Ishikawa (cell line): ENCODE measurements at regions not wholly inside any gene's neighbourhood (a gene's known extent, or its start where the extent isn't known, plus 50 kb on each side); places are given as distances from the start of the nearest gene placed in this dataset.

Experiments
- CEBPB ChIP-seq: IDR thresholded peaks from 2 replicates; pipeline ENCODE4 v1.6.1; 2012
- CREB1 ChIP-seq: IDR thresholded peaks from 2 replicates; pipeline ENCODE4 v1.6.1; 2012; ENCODE audit warnings: low read depth
- EGR1 ChIP-seq: IDR thresholded peaks from 2 replicates; pipeline ENCODE4 v1.6.1; 2012
- EP300 ChIP-seq: IDR thresholded peaks from 2 replicates; pipeline ENCODE4 v1.6.1; 2012; ENCODE audit warnings: borderline replicate concordance
- FOXM1 ChIP-seq: IDR thresholded peaks from 2 replicates; pipeline ENCODE4 v1.6.1; 2012; ENCODE audit warnings: low read depth, borderline replicate concordance
- MAX ChIP-seq: IDR thresholded peaks from 2 replicates; pipeline ENCODE4 v1.6.1; 2012
- NFIC ChIP-seq: IDR thresholded peaks from 2 replicates; pipeline ENCODE4 v1.6.1; 2012
- RAD21 ChIP-seq: IDR thresholded peaks from 2 replicates; pipeline ENCODE4 v1.6.1; 2012; ENCODE audit warnings: low read depth
- TAF1 ChIP-seq: IDR thresholded peaks from 2 replicates; pipeline ENCODE4 v1.6.1; 2012; ENCODE audit warnings: low read depth, mild to moderate bottlenecking
- TCF12 ChIP-seq: IDR thresholded peaks from 2 replicates; pipeline ENCODE4 v1.6.1; 2012; ENCODE audit warnings: low read depth
- TEAD4 ChIP-seq: IDR thresholded peaks from 2 replicates; pipeline ENCODE4 v1.6.1; 2012
- USF1 ChIP-seq: IDR thresholded peaks from 2 replicates; pipeline ENCODE4 v1.6.1; 2012
- YY1 ChIP-seq: IDR thresholded peaks from 2 replicates; pipeline ENCODE4 v1.6.1; 2012; ENCODE audit warnings: low read depth
- ZBTB7A ChIP-seq: IDR thresholded peaks from 2 replicates; pipeline ENCODE4 v1.6.1; 2012; ENCODE audit warnings: low read depth
- TF ChIP-seq, protein P1 (sequence below): IDR thresholded peaks from 2 replicates; pipeline ENCODE4 v1.6.1; 2012; ENCODE audit warnings: low read depth, mild to moderate bottlenecking

DNA sequence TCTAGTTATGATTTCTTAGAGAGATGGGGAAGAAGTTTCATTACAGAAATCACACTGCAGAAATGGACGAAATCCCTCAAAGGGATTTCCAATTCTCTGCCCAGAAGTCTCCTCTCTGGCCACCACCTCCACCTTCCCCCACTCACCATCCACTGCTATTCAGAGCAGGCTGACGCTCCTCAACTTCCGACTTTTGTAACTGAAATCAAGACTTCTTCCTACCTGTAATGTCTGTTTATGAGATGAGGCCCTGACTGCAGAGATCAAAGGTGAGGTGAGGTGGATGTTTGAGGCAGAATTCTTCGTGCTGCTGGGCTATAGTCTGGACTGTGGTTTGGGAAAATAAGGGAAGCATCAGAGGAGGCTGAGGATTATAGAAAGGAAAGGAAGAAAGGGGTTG is 385.2 kb upstream of the ARID1B start:
- TF ChIP-seq TEAD4 (no peak), RAD21 (no peak), CREB1 (no peak), EGR1 (no peak)

- TF ChIP-seq, protein P1, sequence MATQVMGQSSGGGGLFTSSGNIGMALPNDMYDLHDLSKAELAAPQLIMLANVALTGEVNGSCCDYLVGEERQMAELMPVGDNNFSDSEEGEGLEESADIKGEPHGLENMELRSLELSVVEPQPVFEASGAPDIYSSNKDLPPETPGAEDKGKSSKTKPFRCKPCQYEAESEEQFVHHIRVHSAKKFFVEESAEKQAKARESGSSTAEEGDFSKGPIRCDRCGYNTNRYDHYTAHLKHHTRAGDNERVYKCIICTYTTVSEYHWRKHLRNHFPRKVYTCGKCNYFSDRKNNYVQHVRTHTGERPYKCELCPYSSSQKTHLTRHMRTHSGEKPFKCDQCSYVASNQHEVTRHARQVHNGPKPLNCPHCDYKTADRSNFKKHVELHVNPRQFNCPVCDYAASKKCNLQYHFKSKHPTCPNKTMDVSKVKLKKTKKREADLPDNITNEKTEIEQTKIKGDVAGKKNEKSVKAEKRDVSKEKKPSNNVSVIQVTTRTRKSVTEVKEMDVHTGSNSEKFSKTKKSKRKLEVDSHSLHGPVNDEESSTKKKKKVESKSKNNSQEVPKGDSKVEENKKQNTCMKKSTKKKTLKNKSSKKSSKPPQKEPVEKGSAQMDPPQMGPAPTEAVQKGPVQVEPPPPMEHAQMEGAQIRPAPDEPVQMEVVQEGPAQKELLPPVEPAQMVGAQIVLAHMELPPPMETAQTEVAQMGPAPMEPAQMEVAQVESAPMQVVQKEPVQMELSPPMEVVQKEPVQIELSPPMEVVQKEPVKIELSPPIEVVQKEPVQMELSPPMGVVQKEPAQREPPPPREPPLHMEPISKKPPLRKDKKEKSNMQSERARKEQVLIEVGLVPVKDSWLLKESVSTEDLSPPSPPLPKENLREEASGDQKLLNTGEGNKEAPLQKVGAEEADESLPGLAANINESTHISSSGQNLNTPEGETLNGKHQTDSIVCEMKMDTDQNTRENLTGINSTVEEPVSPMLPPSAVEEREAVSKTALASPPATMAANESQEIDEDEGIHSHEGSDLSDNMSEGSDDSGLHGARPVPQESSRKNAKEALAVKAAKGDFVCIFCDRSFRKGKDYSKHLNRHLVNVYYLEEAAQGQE = no peak
- no peak for TF ChIP-seq TCF12
- TF ChIP-seq TEAD4 = no peak
- no peak for TF ChIP-seq TAF1
- TF ChIP-seq FOXM1 = no peak
- no peak for TF ChIP-seq CEBPB
- TF ChIP-seq EGR1 = no peak
- TF ChIP-seq RAD21 = no peak
- no peak for TF ChIP-seq CREB1
- TF ChIP-seq USF1 = no peak
- TF ChIP-seq EP300 = no peak
- no peak for TF ChIP-seq ZBTB7A
- TF ChIP-seq MAX = no peak
- TF ChIP-seq YY1 = no peak
These were observed 386.0 kb upstream of the ARID1B start for GRCh38 chr6:156391061-156391672.

GRCh38 chr6:156390621-156391020 is 386.6 kb upstream of the ARID1B start:
- TF ChIP-seq RAD21 (no peak), USF1 (no peak), TAF1 (no peak), FOXM1 (no peak), TEAD4 (no peak), MAX (no peak), CEBPB (no peak), YY1 (no peak), CREB1 (no peak), TCF12 (no peak), NFIC (no peak), EP300 (no peak), ZBTB7A (no peak), EGR1 (no peak)
- TF ChIP-seq, protein P1 = no peak

DNA sequence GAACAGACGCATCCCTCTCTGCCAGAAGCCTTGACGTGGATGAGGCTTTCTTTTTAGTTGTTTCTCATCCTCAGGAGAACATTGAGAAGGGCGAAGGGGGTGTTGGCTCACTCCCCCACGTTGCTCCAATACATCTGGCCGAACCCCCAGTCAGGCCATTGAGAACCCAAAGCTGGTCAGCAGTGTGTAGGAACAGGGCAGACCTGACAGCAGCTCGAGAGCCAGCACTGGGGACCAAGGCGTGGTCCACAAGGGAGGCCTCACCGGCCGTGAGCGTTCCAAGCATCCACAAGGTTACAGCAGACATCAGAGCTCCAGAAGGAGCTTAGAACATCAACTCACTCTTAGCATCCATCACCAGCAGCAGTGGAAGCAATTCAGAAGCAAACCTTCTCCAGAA is 387.9 kb upstream of the ARID1B start:
- TF ChIP-seq CEBPB (no peak), USF1 (no peak), NFIC (no peak), CREB1 (no peak), ZBTB7A (no peak)
- TF ChIP-seq, protein P1 = no peak

- no peak for TF ChIP-seq YY1
- no peak for TF ChIP-seq CEBPB
- TF ChIP-seq FOXM1 = no peak
- TF ChIP-seq, protein P1 = no peak
- TF ChIP-seq NFIC = no peak
- TF ChIP-seq CREB1 = no peak
- no peak for TF ChIP-seq TEAD4
- TF ChIP-seq EGR1 = no peak
These were observed 389.7 kb upstream of the ARID1B start for GRCh38 chr6:156387472-156387871.
